NCI-H82 (cell line): ENCODE measurements at regions not wholly inside any gene's neighbourhood (a gene's known extent, or its start where the extent isn't known, plus 50 kb on each side); places are given as distances from the start of the nearest gene placed in this dataset.

Experiments
- DNase-seq: peaks from one replicate; lab custom pipeline; 2025; lab: John Stamatoyannopoulos, UW

- DNase-seq: no peak
These were observed 472.8 kb upstream of the FZD8 start for GRCh38 chr10:36114913-36115312.

- DNase-seq: no peak
These were observed 472.0 kb upstream of the FZD8 start for GRCh38 chr10:36114141-36114540.

- DNase-seq: no peak
These were observed 469.6 kb upstream of the FZD8 start for GRCh38 chr10:36111676-36112075.

- DNase-seq: no peak
These were observed 468.0 kb upstream of the FZD8 start for GRCh38 chr10:36110097-36110496.

- DNase-seq: no peak
These were observed 467.4 kb upstream of the FZD8 start for GRCh38 chr10:36109399-36110023.

GRCh38 chr10:36097696-36098095, 455.6 kb upstream of the FZD8 start:
- no peak for DNase-seq

GRCh38 chr10:36096576-36096975, 454.5 kb upstream of the FZD8 start:
- no peak for DNase-seq

GRCh38 chr10:36094096-36094495, 452.0 kb upstream of the FZD8 start:
- peak; percentile 2 for DNase-seq

GRCh38 chr10:36092116-36092515, 450.0 kb upstream of the FZD8 start:
- no peak for DNase-seq

GRCh38 chr10:36091007-36091406, 448.9 kb upstream of the FZD8 start:
- DNase-seq: no peak

GRCh38 chr10:36089790-36090440, 447.8 kb upstream of the FZD8 start:
- no peak for DNase-seq

GRCh38 chr10:36087006-36088005, 445.2 kb upstream of the FZD8 start:
- no peak for DNase-seq

- DNase-seq: no peak
These were observed 433.1 kb upstream of the FZD8 start for GRCh38 chr10:36075196-36075595.

- DNase-seq: no peak
These were observed 431.8 kb upstream of the FZD8 start for GRCh38 chr10:36073796-36074345.

GRCh38 chr10:36068542-36068941, 426.4 kb upstream of the FZD8 start:
- no peak for DNase-seq

- DNase-seq: no peak
These were observed 425.7 kb upstream of the FZD8 start for GRCh38 chr10:36067748-36068147.

GRCh38 chr10:36066850-36067249, 424.8 kb upstream of the FZD8 start:
- no peak for DNase-seq

- no peak for DNase-seq
These were observed 424.0 kb upstream of the FZD8 start for GRCh38 chr10:36066102-36066501.

GRCh38 chr10:36063396-36063795, 421.3 kb upstream of the FZD8 start:
- DNase-seq: no peak

- no peak for DNase-seq
These were observed 415.6 kb upstream of the FZD8 start for GRCh38 chr10:36057731-36058130.

GRCh38 chr10:36057180-36057579, 415.1 kb upstream of the FZD8 start:
- DNase-seq: no peak

- DNase-seq: no peak
These were observed 411.7 kb upstream of the FZD8 start for GRCh38 chr10:36053775-36054174.
